A549 (cell line): ENCODE measurements at regions not wholly inside any gene's neighbourhood (a gene's known extent, or its start where the extent isn't known, plus 50 kb on each side); places are given as distances from the start of the nearest gene placed in this dataset.

Experiments used
- ATAC-seq, 2 experiments: fragments of 200-7000 bp in 1 of 2; fragments of >200 bp in 1 of 2; cut with Nextera tagmentation in 1 of 2; cut with Tn5 transposase in 1 of 2; 3 replicates each; pipeline versions ENCODE4 v1.8.0 to v1.9.1; 2018 to 2020; ENCODE audit warnings: mild to moderate bottlenecking in 1 of 2, moderate library complexity in 1 of 2
- CTCF ChIA-PET: fragments of 300-600 bp; sonication (Branson Sonifier 250); formaldehyde crosslinking; extraction: SDS; loops from one replicate; lab custom pipeline; 2021; ENCODE audit warnings: antibody characterized with exemption, inconsistent platforms; lab: Yijun Ruan, JAX
- POLR2A ChIA-PET: fragments of 350-600 bp; formaldehyde crosslinking; extraction: SDS; loops from one replicate; lab custom pipeline; 2021; ENCODE audit warnings: antibody characterized with exemption, inconsistent platforms; lab: Yijun Ruan, JAX
- DNase-seq, 2 experiments: peaks; one replicate each; pipeline versions ENCODE4 v3.0.0 to v3.0.0-alpha.2; 2011 to 2016; ENCODE audit warnings: low read depth in 1 of 2, low spot score in 1 of 2
- FAIRE-seq: peaks from 2 replicates; lab custom pipeline; 2011; peaks lifted over from hg19 to GRCh38; lab: Jason Lieb, UNC
- H3K27ac ChIP-seq, 2 experiments: fragments of >200 bp; sonication (Bioruptor Twin); formaldehyde crosslinking; 3 replicates each; pipeline ENCODE4 v1.5.1; 2016 to 2017
- H3K4me1 ChIP-seq: fragments of >200 bp; sonication (Bioruptor Twin); formaldehyde crosslinking; 3 replicates; pipeline ENCODE4 v1.6.1; 2016
- H3K4me2 ChIP-seq: fragments of >200 bp; sonication (Bioruptor Twin); formaldehyde crosslinking; 3 replicates; pipeline ENCODE4 v1.6.1; 2016
- H3K4me3 ChIP-seq: fragments of >200 bp; sonication (Bioruptor Twin); formaldehyde crosslinking; 3 replicates; pipeline ENCODE4 v1.5.1; 2016
- H3K9me3 ChIP-seq: fragments of >200 bp; sonication (Bioruptor Twin); formaldehyde crosslinking; 3 replicates; pipeline ENCODE4 v1.6.1; 2016
- ATOH8 ChIP-seq: fragments of 250-450 bp; sonication (Bioruptor Pico); IDR thresholded peaks from 2 replicates; pipeline ENCODE4 v1.5.0; 2020; ENCODE audit warnings: low read depth, mild to moderate bottlenecking, moderate library complexity
- BHLHE40 ChIP-seq: IDR thresholded peaks from 2 replicates; pipeline ENCODE4 v1.6.1; 2012; ENCODE audit warnings: low read depth, low read length, inconsistent platforms
- CBX8 ChIP-seq: fragments of 200-600 bp; sonication (generic); IDR thresholded peaks from 2 replicates; pipeline ENCODE4 v1.6.1; 2016
- CEBPB ChIP-seq, 2 experiments: fragments of >200 bp in 1 of 2; sonication (Bioruptor Twin) in 1 of 2; formaldehyde crosslinking in 1 of 2; IDR thresholded peaks; 2 replicates each; pipeline ENCODE4 v1.6.1; 2012 to 2016
- CHD2 ChIP-seq: fragments of 150-350 bp; IDR thresholded peaks from 2 replicates; pipeline ENCODE4 v1.6.1; 2014; ENCODE audit warnings: low read length; ENCODE audit not compliant: partially characterized antibody
- EHF ChIP-seq: fragments of 250-450 bp; sonication (Bioruptor Pico); IDR thresholded peaks from 2 replicates; pipeline ENCODE4 v1.5.0; 2020; ENCODE audit warnings: mild to moderate bottlenecking
- EHMT2 ChIP-seq: fragments of 200-600 bp; sonication (generic); IDR thresholded peaks from 2 replicates; pipeline ENCODE4 v1.6.1; 2016; ENCODE audit warnings: antibody characterized with exemption, low read depth, mild to moderate bottlenecking, moderate library complexity
- FOXS1 ChIP-seq: fragments of 250-450 bp; sonication (Bioruptor Pico); IDR thresholded peaks from 2 replicates; pipeline ENCODE4 v1.5.0; 2020; ENCODE audit warnings: mild to moderate bottlenecking, moderate library complexity
- HEYL ChIP-seq: fragments of 250-450 bp; sonication (Bioruptor Pico); IDR thresholded peaks from 2 replicates; pipeline ENCODE4 v1.8.0; 2021; ENCODE audit warnings: mild to moderate bottlenecking, moderate library complexity
- HOXB13 ChIP-seq: fragments of 250-450 bp; sonication (Bioruptor Pico); IDR thresholded peaks from 2 replicates; pipeline ENCODE4 v1.5.0; 2020; ENCODE audit warnings: low read depth, mild to moderate bottlenecking, moderate library complexity
- JUNB ChIP-seq: fragments of >200 bp; sonication (Bioruptor Twin); formaldehyde crosslinking; IDR thresholded peaks from 2 replicates; pipeline ENCODE4 v1.6.1; 2016
- KDM5A ChIP-seq: fragments of 200-600 bp; sonication (generic); IDR thresholded peaks from 2 replicates; pipeline ENCODE4 v1.6.1; 2016; ENCODE audit warnings: antibody characterized with exemption, mild to moderate bottlenecking
- MAFK ChIP-seq: fragments of 450-650 bp; IDR thresholded peaks from 2 replicates; pipeline ENCODE4 v1.6.1; 2014; ENCODE audit not compliant: partially characterized antibody
- MAZ ChIP-seq: fragments of 150-350 bp; IDR thresholded peaks from 2 replicates; pipeline ENCODE4 v1.6.1; 2014; ENCODE audit warnings: antibody characterized with exemption, low read depth, low read length, borderline replicate concordance
- NFE2L2 ChIP-seq: fragments of 150-350 bp; conservative IDR thresholded peaks from 2 replicates; pipeline ENCODE4 v1.6.1; 2014; ENCODE audit warnings: low read length
- NR3C1 ChIP-seq: fragments of >200 bp; sonication (Bioruptor Twin); formaldehyde crosslinking; IDR thresholded peaks from 3 replicates; pipeline ENCODE4 v1.6.1; 2017
- PHF8 ChIP-seq: fragments of 200-600 bp; sonication (generic); IDR thresholded peaks from 2 replicates; pipeline ENCODE4 v1.6.1; 2016; ENCODE audit warnings: low read depth, mild to moderate bottlenecking, antibody characterized with exemption, moderate library complexity, borderline replicate concordance
- POLR2AphosphoS2 ChIP-seq: conservative IDR thresholded peaks from 2 replicates; pipeline ENCODE4 v1.6.1; 2012; ENCODE audit warnings: low read length, improper control_type of control experiment, inconsistent platforms
- RARB ChIP-seq: fragments of 250-450 bp; sonication (Bioruptor Pico); IDR thresholded peaks from 2 replicates; pipeline ENCODE4 v1.8.0; 2021; ENCODE audit warnings: mild to moderate bottlenecking, moderate library complexity
- RCOR1 ChIP-seq: fragments of 150-350 bp; IDR thresholded peaks from 2 replicates; pipeline ENCODE4 v1.6.1; 2014; ENCODE audit warnings: antibody characterized with exemption, low read length, low read depth
- TFCP2L1 ChIP-seq: fragments of 250-450 bp; sonication (Bioruptor Pico); IDR thresholded peaks from 2 replicates; pipeline ENCODE4 v1.5.0; 2021; ENCODE audit warnings: mild to moderate bottlenecking
- TP53 ChIP-seq: fragments of 250-450 bp; sonication (Bioruptor Pico); IDR thresholded peaks from 2 replicates; pipeline ENCODE4 v1.5.0; 2021; ENCODE audit warnings: mild to moderate bottlenecking, moderate library complexity
- ZFP36 ChIP-seq: fragments of 450-650 bp; IDR thresholded peaks from 2 replicates; pipeline ENCODE4 v1.6.1; 2014; ENCODE audit warnings: borderline replicate concordance; ENCODE audit not compliant: partially characterized antibody
- ZSCAN20 ChIP-seq: fragments of 250-450 bp; sonication (Bioruptor Pico); IDR thresholded peaks from 2 replicates; pipeline ENCODE4 v1.8.0; 2022; ENCODE audit warnings: mild to moderate bottlenecking, moderate library complexity
- WGBS: methylation state at CpG from one replicate; pipeline ENCODE4 v1.1.6; 2017; ENCODE audit errors: missing lambda C conversion rate; 5-methylcytosine and 5-hydroxymethylcytosine counted together
- TF ChIP-seq, protein P1 (sequence below): fragments of >200 bp; sonication (Bioruptor Twin); formaldehyde crosslinking; IDR thresholded peaks from 3 replicates; pipeline ENCODE4 v1.5.1; 2016
- TF ChIP-seq, protein P2 (sequence below): fragments of 450-650 bp; IDR thresholded peaks from 2 replicates; pipeline ENCODE4 v1.6.1; 2014; ENCODE audit warnings: antibody characterized with exemption
- TF ChIP-seq, protein P3 (sequence below): IDR thresholded peaks from 2 replicates; pipeline ENCODE4 v1.6.1; 2012; ENCODE audit warnings: low read depth, borderline replicate concordance

GRCh38 chr1:38577937-38578270, 281.7 kb downstream of the RRAGC start (continued):
- TF ChIP-seq ATOH8: no peak
- TF ChIP-seq BHLHE40: no peak
- no peak for TF ChIP-seq EHF (CRISPR knock-in tag)
- TF ChIP-seq TP53 (CRISPR knock-in tag): no peak

GRCh38 chr1:38577385-38577784, 282.2 kb downstream of the RRAGC start:
- ATAC-seq (no peak), FAIRE-seq (no peak), DNase-seq (no peak)
- H3K27ac ChIP-seq: no peak overlapping the region
- H3K4me1 ChIP-seq: no peaks in the 10 kb centered on the region
- H3K9me3 ChIP-seq: no peaks in the 10 kb centered on the region
- no peak for TF ChIP-seq NR3C1
- TF ChIP-seq CEBPB (IDR thresholded peaks at IDR 0.05): no peak
- TF ChIP-seq, protein P1, sequence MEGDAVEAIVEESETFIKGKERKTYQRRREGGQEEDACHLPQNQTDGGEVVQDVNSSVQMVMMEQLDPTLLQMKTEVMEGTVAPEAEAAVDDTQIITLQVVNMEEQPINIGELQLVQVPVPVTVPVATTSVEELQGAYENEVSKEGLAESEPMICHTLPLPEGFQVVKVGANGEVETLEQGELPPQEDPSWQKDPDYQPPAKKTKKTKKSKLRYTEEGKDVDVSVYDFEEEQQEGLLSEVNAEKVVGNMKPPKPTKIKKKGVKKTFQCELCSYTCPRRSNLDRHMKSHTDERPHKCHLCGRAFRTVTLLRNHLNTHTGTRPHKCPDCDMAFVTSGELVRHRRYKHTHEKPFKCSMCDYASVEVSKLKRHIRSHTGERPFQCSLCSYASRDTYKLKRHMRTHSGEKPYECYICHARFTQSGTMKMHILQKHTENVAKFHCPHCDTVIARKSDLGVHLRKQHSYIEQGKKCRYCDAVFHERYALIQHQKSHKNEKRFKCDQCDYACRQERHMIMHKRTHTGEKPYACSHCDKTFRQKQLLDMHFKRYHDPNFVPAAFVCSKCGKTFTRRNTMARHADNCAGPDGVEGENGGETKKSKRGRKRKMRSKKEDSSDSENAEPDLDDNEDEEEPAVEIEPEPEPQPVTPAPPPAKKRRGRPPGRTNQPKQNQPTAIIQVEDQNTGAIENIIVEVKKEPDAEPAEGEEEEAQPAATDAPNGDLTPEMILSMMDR: no peak
- no peak for TF ChIP-seq MAFK
- TF ChIP-seq PHF8: no peak
- TF ChIP-seq HOXB13 (CRISPR knock-in tag): no peak
- TF ChIP-seq MAZ: no peak
- TF ChIP-seq, protein P2, sequence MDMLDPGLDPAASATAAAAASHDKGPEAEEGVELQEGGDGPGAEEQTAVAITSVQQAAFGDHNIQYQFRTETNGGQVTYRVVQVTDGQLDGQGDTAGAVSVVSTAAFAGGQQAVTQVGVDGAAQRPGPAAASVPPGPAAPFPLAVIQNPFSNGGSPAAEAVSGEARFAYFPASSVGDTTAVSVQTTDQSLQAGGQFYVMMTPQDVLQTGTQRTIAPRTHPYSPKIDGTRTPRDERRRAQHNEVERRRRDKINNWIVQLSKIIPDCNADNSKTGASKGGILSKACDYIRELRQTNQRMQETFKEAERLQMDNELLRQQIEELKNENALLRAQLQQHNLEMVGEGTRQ: no peak
- no peak for TF ChIP-seq EHMT2
- no peak for TF ChIP-seq JUNB
- TF ChIP-seq NFE2L2: no peak
- no peak for TF ChIP-seq KDM5A
- no peak for TF ChIP-seq ZFP36
- TF ChIP-seq, protein P3, sequence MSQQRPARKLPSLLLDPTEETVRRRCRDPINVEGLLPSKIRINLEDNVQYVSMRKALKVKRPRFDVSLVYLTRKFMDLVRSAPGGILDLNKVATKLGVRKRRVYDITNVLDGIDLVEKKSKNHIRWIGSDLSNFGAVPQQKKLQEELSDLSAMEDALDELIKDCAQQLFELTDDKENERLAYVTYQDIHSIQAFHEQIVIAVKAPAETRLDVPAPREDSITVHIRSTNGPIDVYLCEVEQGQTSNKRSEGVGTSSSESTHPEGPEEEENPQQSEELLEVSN: no peak
- no peak for TF ChIP-seq CHD2
- TF ChIP-seq FOXS1: no peak
- TF ChIP-seq RCOR1: no peak
- no peak overlapping the region for H3K4me3 ChIP-seq
- WGBS: no CpG with 5 or more reads among the region's 4 CpGs
- ChIA-PET POLR2A (no interaction called here), CTCF (no interaction called here)
- no peak overlapping the region for H3K4me2 ChIP-seq

DNA sequence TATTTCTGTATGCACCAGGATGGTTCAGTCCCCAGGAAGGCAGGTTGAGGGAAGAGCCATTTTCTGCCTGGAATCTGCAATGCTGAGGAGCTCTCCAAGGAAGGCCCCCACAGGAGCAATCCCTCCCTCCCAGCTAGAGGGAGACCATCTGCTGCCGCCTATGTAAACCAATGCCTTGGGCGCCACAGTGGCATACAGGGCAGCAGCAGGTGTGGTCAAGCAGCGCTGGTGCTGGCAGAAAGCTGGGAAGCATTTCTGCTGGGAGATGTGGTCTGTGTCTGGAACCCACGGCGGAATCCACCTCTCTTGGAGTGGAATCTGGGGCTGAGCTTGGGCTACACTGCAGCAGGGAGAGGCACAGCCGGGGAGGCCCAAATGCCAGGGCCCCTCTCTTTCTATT, 283.3 kb downstream of the RRAGC start:
- no peak for DNase-seq
- WGBS: 11% methylated on average over 5 of the region's 6 CpGs
- no peak for ATAC-seq
- Histone ChIP-seq H3K4me3 (no peak overlapping the region), H3K4me1 (no peaks in the 10 kb centered on the region), H3K9me3 (no peaks in the 10 kb centered on the region), H3K4me2 (no peak overlapping the region), H3K27ac (no peak overlapping the region)
- TF ChIP-seq ATOH8 (no peak), ZSCAN20 (CRISPR knock-in tag) (no peak), EHMT2 (no peak), HEYL (CRISPR knock-in tag) (no peak), RARB (CRISPR knock-in tag) (no peak), NR3C1 (no peak), BHLHE40 (no peak), CBX8 (no peak), PHF8 (no peak), POLR2AphosphoS2 (no peak), TFCP2L1 (CRISPR knock-in tag) (no peak)
- ChIA-PET CTCF (interaction anchor here (0.7 kb wide), 1 partner anchor 48 kb away, joined by 3 read pairs; no protein-coding TSS in a partner anchor), POLR2A (no interaction called here)
- no peak for FAIRE-seq
